IMR-90 (cell line): ENCODE measurements at regions not wholly inside any gene's neighbourhood (a gene's known extent, or its start where the extent isn't known, plus 50 kb on each side); places are given as distances from the start of the nearest gene placed in this dataset.

ENCODE experiments used
- BHLHE40 ChIP-seq: fragments of 150-350 bp; IDR thresholded peaks from 2 replicates; pipeline ENCODE4 v1.6.1; 2016; ENCODE audit warnings: mild to moderate bottlenecking, low read depth, low read length
- CEBPB ChIP-seq: IDR thresholded peaks from 2 replicates; pipeline ENCODE4 v1.6.1; 2012; ENCODE audit warnings: low read depth, low read length, improper control_type of control experiment
- CHD1 ChIP-seq: IDR thresholded peaks from 2 replicates; pipeline ENCODE4 v1.6.1; 2012; ENCODE audit warnings: low read depth, low read length, improper control_type of control experiment
- ELK1 ChIP-seq: fragments of 150-350 bp; IDR thresholded peaks from 2 replicates; pipeline ENCODE4 v1.6.1; 2016; ENCODE audit warnings: low read depth, mild to moderate bottlenecking, low read length, moderate library complexity, borderline replicate concordance
- FOS ChIP-seq: fragments of 150-350 bp; IDR thresholded peaks from 2 replicates; pipeline ENCODE4 v1.6.1; 2016; ENCODE audit warnings: low read depth, low read length
- MAFK ChIP-seq: IDR thresholded peaks from 2 replicates; pipeline ENCODE4 v1.6.1; 2012; ENCODE audit warnings: low read depth, low read length, improper control_type of control experiment
- NFE2L2 ChIP-seq: fragments of 150-350 bp; IDR thresholded peaks from 2 replicates; pipeline ENCODE4 v1.6.1; 2016; ENCODE audit warnings: low read depth, mild to moderate bottlenecking, low read length
- POLR2A ChIP-seq: IDR thresholded peaks from 2 replicates; pipeline ENCODE4 v1.6.1; 2012; ENCODE audit warnings: mild to moderate bottlenecking, low read depth, low read length
- RAD21 ChIP-seq: IDR thresholded peaks from 2 replicates; pipeline ENCODE4 v1.6.1; 2012; ENCODE audit warnings: low read length, improper control_type of control experiment
- RCOR1 ChIP-seq: IDR thresholded peaks from 2 replicates; pipeline ENCODE4 v1.6.1; 2012; ENCODE audit warnings: mild to moderate bottlenecking, low read length, improper control_type of control experiment; ENCODE audit not compliant: insufficient replicate concordance
- RFX5 ChIP-seq: IDR thresholded peaks from 2 replicates; pipeline ENCODE4 v1.8.0; 2012; ENCODE audit warnings: low read depth, mild to moderate bottlenecking, low read length, moderate library complexity
- SMC3 ChIP-seq: fragments of 150-350 bp; IDR thresholded peaks from 2 replicates; pipeline ENCODE4 v1.6.1; 2016; ENCODE audit warnings: low read depth, mild to moderate bottlenecking, antibody characterized with exemption, low read length, moderate library complexity
- USF2 ChIP-seq: fragments of 150-350 bp; IDR thresholded peaks from 2 replicates; pipeline ENCODE4 v1.6.1; 2017; ENCODE audit warnings: mild to moderate bottlenecking, antibody characterized with exemption, low read length, low read depth
- TF ChIP-seq, protein P1 (sequence below): conservative IDR thresholded peaks from 2 replicates; pipeline ENCODE4 v1.5.1; 2012; ENCODE audit warnings: mild to moderate bottlenecking, low read depth, low read length, improper control_type of control experiment

- TF ChIP-seq, protein P1, sequence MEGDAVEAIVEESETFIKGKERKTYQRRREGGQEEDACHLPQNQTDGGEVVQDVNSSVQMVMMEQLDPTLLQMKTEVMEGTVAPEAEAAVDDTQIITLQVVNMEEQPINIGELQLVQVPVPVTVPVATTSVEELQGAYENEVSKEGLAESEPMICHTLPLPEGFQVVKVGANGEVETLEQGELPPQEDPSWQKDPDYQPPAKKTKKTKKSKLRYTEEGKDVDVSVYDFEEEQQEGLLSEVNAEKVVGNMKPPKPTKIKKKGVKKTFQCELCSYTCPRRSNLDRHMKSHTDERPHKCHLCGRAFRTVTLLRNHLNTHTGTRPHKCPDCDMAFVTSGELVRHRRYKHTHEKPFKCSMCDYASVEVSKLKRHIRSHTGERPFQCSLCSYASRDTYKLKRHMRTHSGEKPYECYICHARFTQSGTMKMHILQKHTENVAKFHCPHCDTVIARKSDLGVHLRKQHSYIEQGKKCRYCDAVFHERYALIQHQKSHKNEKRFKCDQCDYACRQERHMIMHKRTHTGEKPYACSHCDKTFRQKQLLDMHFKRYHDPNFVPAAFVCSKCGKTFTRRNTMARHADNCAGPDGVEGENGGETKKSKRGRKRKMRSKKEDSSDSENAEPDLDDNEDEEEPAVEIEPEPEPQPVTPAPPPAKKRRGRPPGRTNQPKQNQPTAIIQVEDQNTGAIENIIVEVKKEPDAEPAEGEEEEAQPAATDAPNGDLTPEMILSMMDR: no peak
- TF ChIP-seq POLR2A (no peak), MAFK (no peak), CHD1 (no peak), BHLHE40 (no peak), RAD21 (no peak), USF2 (no peak), FOS (no peak), RCOR1 (no peak), ELK1 (no peak), SMC3 (no peak), RFX5 (no peak), CEBPB (no peak), NFE2L2 (no peak)
Observed at GRCh38 chr18:72444798-72445155, 99.4 kb downstream of the CBLN2 start.
